ENCODE measurements at regions not wholly inside any gene's neighbourhood (a gene's known extent, or its start where the extent isn't known, plus 50 kb on each side); places are given as distances from the start of the nearest gene placed in this dataset.

DNA sequence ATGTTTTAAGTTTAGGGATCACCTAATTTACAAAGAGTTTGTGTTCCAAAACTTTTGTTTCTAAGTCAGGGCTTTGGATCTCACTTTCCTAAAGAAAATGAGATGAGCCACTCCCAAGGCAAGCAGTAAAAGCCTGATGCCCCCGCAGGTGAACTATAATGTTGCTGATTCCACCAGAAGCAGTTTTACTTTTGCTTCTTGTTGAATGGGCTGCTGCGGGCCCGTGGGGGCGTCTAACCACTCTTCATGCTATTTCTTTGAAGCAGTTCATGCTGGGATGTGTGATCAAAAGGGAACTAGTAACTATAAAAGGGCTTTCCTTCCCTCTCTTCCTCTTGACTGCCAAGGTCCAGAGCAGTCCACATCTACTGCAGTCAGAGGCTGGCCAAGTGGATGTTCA is 118.7 kb upstream of the NEBL start:
- Histone ChIP-seq H3K4me3 (no peak overlapping the region), H3K4me1 (no peaks in the 10 kb centered on the region), H3K27me3 (no peaks in the 10 kb centered on the region), H3K36me3 (no peaks in the 10 kb centered on the region), H3K27ac (no peak overlapping the region), H3K9me3 (no peaks in the 10 kb centered on the region)
- DNase-seq = no peak
- no peak for TF ChIP-seq POLR2A (IDR thresholded peaks at IDR 0.05)
- no peak for TF ChIP-seq EP300 (IDR thresholded peaks at IDR 0.05)
- TF ChIP-seq POLR2AphosphoS5 (IDR thresholded peaks at IDR 0.05) = no peak
- TF ChIP-seq, protein P1, sequence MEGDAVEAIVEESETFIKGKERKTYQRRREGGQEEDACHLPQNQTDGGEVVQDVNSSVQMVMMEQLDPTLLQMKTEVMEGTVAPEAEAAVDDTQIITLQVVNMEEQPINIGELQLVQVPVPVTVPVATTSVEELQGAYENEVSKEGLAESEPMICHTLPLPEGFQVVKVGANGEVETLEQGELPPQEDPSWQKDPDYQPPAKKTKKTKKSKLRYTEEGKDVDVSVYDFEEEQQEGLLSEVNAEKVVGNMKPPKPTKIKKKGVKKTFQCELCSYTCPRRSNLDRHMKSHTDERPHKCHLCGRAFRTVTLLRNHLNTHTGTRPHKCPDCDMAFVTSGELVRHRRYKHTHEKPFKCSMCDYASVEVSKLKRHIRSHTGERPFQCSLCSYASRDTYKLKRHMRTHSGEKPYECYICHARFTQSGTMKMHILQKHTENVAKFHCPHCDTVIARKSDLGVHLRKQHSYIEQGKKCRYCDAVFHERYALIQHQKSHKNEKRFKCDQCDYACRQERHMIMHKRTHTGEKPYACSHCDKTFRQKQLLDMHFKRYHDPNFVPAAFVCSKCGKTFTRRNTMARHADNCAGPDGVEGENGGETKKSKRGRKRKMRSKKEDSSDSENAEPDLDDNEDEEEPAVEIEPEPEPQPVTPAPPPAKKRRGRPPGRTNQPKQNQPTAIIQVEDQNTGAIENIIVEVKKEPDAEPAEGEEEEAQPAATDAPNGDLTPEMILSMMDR (IDR thresholded peaks at IDR 0.05) = no peak
- intact Hi-C loops (cut with DNase I; ENCODE audit: low total_unique reads) = no loop called here
- WGBS, 5 donors = 74 to 78% (median 75%) methylated on average over 4 of the region's 4 CpGs

DNA sequence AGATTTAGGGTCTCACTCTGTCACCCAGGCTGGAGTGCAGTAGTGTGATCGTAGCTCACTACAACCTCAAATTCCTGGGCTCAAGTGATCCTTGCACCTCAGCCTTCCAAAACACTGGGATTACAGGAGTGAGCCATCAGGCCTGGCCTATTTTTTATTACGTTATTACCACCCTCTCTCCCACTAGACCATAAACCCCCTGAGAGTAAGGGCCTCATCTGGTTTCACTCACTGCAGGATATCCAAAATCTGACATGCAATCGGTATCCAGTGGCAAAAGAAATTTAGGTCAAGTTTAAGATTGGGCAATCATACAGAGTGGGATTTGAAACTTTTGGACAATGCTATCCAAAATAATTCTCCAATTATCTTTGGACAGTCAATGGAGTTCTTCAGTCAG is 117.0 kb upstream of the NEBL start:
- H3K4me1 ChIP-seq = no peaks in the 10 kb centered on the region
- no peaks in the 10 kb centered on the region for H3K9me3 ChIP-seq
- H3K36me3 ChIP-seq = no peaks in the 10 kb centered on the region
- no peak for TF ChIP-seq EP300 (IDR thresholded peaks at IDR 0.05)
- TF ChIP-seq, protein P1 (IDR thresholded peaks at IDR 0.05) = no peak
- no peak for TF ChIP-seq POLR2AphosphoS5 (IDR thresholded peaks at IDR 0.05)
- TF ChIP-seq POLR2A (IDR thresholded peaks at IDR 0.05) = no peak
- DNase-seq = no peak
- intact Hi-C loops (cut with DNase I; ENCODE audit: low total_unique reads) = no loop called here
- no peak overlapping the region for H3K4me3 ChIP-seq
- no peaks in the 10 kb centered on the region for H3K27me3 ChIP-seq
- no peak overlapping the region for H3K27ac ChIP-seq
- 81 to 92% (median 88%) methylated on average over 3 of the region's 3 CpGs for WGBS, 5 donors

DNA sequence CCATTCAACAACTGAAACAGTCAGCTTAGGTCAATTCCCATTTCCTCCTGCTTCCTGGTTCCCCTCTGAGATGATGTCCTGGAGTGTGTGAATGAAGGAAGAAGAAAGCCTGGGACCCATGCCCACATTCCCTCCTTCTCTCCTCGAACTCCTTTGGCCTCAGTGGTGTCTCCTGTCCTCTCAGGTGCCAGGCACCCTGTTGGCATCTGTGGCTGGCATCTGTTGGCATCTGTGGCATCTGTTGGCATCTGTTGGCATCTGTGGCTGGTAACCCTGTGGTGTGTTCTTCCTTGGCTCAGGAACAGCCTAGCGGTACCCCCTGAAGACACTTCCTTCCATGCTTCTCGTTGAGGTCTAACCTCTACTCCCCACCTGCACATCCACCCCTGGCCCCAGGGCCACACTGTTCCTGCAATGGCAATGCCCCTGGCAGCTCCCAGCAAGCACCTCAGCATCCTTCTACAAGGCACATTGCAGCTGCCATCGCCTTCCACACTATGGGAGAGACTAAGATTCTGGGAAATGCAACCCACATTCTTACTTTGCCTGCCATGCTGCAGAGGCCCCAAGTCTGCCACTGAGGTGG is 114.4 kb upstream of the NEBL start:
- no peak for DNase-seq
- H3K4me3 ChIP-seq = no peak overlapping the region
- H3K27me3 ChIP-seq = no peaks in the 10 kb centered on the region
- 75 to 89% (median 86%) methylated on average over 4 of the region's 4 CpGs for WGBS, 5 donors
- no peak overlapping the region for H3K27ac ChIP-seq
- H3K4me1 ChIP-seq = no peaks in the 10 kb centered on the region
- TF ChIP-seq, protein P1 (IDR thresholded peaks at IDR 0.05) = no peak
- no peak for TF ChIP-seq POLR2AphosphoS5 (IDR thresholded peaks at IDR 0.05)
- no peak for TF ChIP-seq EP300 (IDR thresholded peaks at IDR 0.05)
- no peak for TF ChIP-seq POLR2A (IDR thresholded peaks at IDR 0.05)
- H3K9me3 ChIP-seq = no peaks in the 10 kb centered on the region
- intact Hi-C loops (cut with DNase I; ENCODE audit: low total_unique reads) = no loop called here
- no peaks in the 10 kb centered on the region for H3K36me3 ChIP-seq

DNA sequence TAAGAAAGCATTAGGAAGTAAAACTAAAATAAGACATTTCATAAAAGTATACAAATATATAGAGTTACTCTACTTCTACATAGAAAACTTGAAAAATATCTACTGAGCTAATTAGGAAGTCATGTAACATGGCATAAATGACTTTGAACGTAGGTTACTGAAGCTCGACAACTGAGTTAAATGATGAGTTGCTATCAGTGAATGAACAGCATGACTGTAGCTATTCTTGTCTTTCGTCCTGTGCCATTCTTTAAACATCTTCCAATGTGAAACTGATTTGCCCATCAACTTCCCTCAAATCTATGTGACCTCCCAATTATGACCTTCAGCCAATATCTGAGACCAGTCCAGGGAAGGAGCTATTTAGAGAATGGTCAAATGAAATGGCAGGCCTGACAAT is 113.5 kb upstream of the NEBL start:
- H3K4me3 ChIP-seq = no peak overlapping the region
- no peaks in the 10 kb centered on the region for H3K36me3 ChIP-seq
- no peaks in the 10 kb centered on the region for H3K27me3 ChIP-seq
- H3K27ac ChIP-seq = no peak overlapping the region
- TF ChIP-seq, protein P1 (IDR thresholded peaks at IDR 0.05) = no peak
- TF ChIP-seq POLR2AphosphoS5 (IDR thresholded peaks at IDR 0.05) (no peak), POLR2A (IDR thresholded peaks at IDR 0.05) (no peak), EP300 (IDR thresholded peaks at IDR 0.05) (no peak)
- H3K9me3 ChIP-seq = no peaks in the 10 kb centered on the region
- no peak for DNase-seq
- H3K4me1 ChIP-seq = no peaks in the 10 kb centered on the region
- WGBS, 5 donors = 89 to 95% (median 93%) methylated on average over 3 of the region's 3 CpGs
- intact Hi-C loops (cut with DNase I; ENCODE audit: low total_unique reads) = no loop called here

Data from stomach (tissue), 8 donors.